ENCODE measurements at regions not wholly inside any gene's neighbourhood (a gene's known extent, or its start where the extent isn't known, plus 50 kb on each side); places are given as distances from the start of the nearest gene placed in this dataset.

DNA sequence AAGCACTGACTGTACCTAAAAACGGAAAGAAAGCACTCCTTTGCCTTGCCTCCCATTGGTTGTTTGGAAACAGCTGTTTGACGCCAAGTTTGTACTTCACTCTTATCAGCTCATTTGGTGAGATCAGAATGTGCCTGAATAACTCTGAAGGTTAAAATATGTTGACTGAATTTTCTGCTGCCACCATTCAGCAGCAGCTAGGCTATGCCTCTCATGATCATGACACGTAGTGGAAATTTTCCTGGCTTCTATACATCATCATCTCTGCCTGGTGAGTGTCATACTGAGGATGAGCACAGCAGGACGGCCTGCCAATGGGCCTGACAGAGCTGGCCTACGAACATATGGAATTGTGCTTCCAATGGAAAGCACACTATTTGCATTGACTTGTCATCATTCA lies 704.9 kb upstream of the CITED2 start:
- TF ChIP-seq POLR2A (IDR thresholded peaks at IDR 0.05): no peak
- TF ChIP-seq, protein P1, sequence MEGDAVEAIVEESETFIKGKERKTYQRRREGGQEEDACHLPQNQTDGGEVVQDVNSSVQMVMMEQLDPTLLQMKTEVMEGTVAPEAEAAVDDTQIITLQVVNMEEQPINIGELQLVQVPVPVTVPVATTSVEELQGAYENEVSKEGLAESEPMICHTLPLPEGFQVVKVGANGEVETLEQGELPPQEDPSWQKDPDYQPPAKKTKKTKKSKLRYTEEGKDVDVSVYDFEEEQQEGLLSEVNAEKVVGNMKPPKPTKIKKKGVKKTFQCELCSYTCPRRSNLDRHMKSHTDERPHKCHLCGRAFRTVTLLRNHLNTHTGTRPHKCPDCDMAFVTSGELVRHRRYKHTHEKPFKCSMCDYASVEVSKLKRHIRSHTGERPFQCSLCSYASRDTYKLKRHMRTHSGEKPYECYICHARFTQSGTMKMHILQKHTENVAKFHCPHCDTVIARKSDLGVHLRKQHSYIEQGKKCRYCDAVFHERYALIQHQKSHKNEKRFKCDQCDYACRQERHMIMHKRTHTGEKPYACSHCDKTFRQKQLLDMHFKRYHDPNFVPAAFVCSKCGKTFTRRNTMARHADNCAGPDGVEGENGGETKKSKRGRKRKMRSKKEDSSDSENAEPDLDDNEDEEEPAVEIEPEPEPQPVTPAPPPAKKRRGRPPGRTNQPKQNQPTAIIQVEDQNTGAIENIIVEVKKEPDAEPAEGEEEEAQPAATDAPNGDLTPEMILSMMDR (IDR thresholded peaks at IDR 0.05): no peak

Measured in Peyer's patch (tissue), 4 donors.